Body of pancreas (tissue), 4 donors: ENCODE measurements at regions not wholly inside any gene's neighbourhood (a gene's known extent, or its start where the extent isn't known, plus 50 kb on each side); places are given as distances from the start of the nearest gene placed in this dataset.
"Not testable (repeated sequence)": the region's sequence is repeated elsewhere in the genome, so short reads cannot be mapped to it uniquely, and the experiment has no call there.

Source experiments
- POLR2A ChIP-seq, 3 donors: fragments of 450-650 bp; IDR thresholded peaks; one replicate each; pipeline ENCODE4 v1.6.1; 2016; ENCODE audit warnings: antibody characterized with exemption in 3 of 3, mild to moderate bottlenecking in 2 of 3
- TF ChIP-seq, protein P1 (sequence below), 7 experiments: fragments of 450-650 bp in 4 of 7; fragments of 200-600 bp in 3 of 7; sonication (generic) in 3 of 7; IDR thresholded peaks; one replicate each; pipeline ENCODE4 v1.5.1; 2016 to 2019; ENCODE audit warnings: antibody characterized with exemption in 7 of 7

GRCh38 chrX:85772391-85772790 lies 275.0 kb downstream of the CHM start:
- TF ChIP-seq, protein P1, sequence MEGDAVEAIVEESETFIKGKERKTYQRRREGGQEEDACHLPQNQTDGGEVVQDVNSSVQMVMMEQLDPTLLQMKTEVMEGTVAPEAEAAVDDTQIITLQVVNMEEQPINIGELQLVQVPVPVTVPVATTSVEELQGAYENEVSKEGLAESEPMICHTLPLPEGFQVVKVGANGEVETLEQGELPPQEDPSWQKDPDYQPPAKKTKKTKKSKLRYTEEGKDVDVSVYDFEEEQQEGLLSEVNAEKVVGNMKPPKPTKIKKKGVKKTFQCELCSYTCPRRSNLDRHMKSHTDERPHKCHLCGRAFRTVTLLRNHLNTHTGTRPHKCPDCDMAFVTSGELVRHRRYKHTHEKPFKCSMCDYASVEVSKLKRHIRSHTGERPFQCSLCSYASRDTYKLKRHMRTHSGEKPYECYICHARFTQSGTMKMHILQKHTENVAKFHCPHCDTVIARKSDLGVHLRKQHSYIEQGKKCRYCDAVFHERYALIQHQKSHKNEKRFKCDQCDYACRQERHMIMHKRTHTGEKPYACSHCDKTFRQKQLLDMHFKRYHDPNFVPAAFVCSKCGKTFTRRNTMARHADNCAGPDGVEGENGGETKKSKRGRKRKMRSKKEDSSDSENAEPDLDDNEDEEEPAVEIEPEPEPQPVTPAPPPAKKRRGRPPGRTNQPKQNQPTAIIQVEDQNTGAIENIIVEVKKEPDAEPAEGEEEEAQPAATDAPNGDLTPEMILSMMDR (IDR thresholded peaks at IDR 0.05), result not testable (repeated sequence)
- not testable (repeated sequence) for TF ChIP-seq POLR2A (IDR thresholded peaks at IDR 0.05)
